Common myeloid progenitor, CD34-positive (primary cell): ENCODE measurements at regions not wholly inside any gene's neighbourhood (a gene's known extent, or its start where the extent isn't known, plus 50 kb on each side); places are given as distances from the start of the nearest gene placed in this dataset.

Experiments used
- CTCF ChIA-PET: fragments of 350-600 bp; sonication (Branson Sonifier 250); formaldehyde crosslinking; loops from one replicate; lab custom pipeline; 2021; ENCODE audit warnings: antibody characterized with exemption; lab: Charles Lee
- POLR2A ChIA-PET: fragments of 350-600 bp; sonication (Branson Sonifier 250); formaldehyde crosslinking; loops from one replicate; lab custom pipeline; 2021; ENCODE audit warnings: antibody characterized with exemption; lab: Charles Lee
- DNase-seq, 3 donors: peaks; one replicate each; pipeline versions ENCODE4 v3.0.0 to v3.0.0-alpha.2; 2013
- H3K27ac ChIP-seq, 2 experiments: 1 replicate in 1 of 2; 2 replicates in 1 of 2; pipeline ENCODE4 v1.7.0; 2013; ENCODE audit warnings: inconsistent platforms in 2 of 2, low read length in 2 of 2, mild to moderate bottlenecking in 2 of 2, low read depth in 1 of 2, moderate library complexity in 1 of 2; ENCODE audit not compliant: severe bottlenecking in 2 of 2, insufficient read depth in 1 of 2, poor library complexity in 1 of 2
- H3K27me3 ChIP-seq, 5 experiments: replicated peaks in 2 of 5; 1 replicate in 3 of 5; 2 replicates in 2 of 5; pipeline versions ENCODE4 v1.6.1 to v1.7.0; 2013; ENCODE audit warnings: low read length in 4 of 5, mild to moderate bottlenecking in 2 of 5, moderate library complexity in 2 of 5, inconsistent platforms in 1 of 5; ENCODE audit not compliant: insufficient read depth in 5 of 5, control insufficient read depth in 4 of 5
- H3K36me3 ChIP-seq, 4 experiments: 1 replicate in 2 of 4; 2 replicates in 2 of 4; pipeline versions ENCODE4 v1.6.1 to v1.7.0; 2013; ENCODE audit warnings: low read length in 3 of 4, control low read depth in 1 of 4, mild to moderate bottlenecking in 1 of 4; ENCODE audit not compliant: control insufficient read depth in 4 of 4, insufficient read depth in 4 of 4
- H3K4me1 ChIP-seq, 4 experiments: 1 replicate in 3 of 4; 2 replicates in 1 of 4; pipeline versions ENCODE4 v1.6.1 to v1.7.1; 2013; ENCODE audit warnings: low read length in 3 of 4, mild to moderate bottlenecking in 3 of 4, control low read depth in 1 of 4, inconsistent platforms in 1 of 4, moderate library complexity in 1 of 4; ENCODE audit not compliant: control insufficient read depth in 4 of 4, insufficient read depth in 4 of 4; ENCODE audit errors: control extremely low read depth in 1 of 4
- H3K4me3 ChIP-seq, 7 experiments: 1 replicate in 4 of 7; 2 replicates in 3 of 7; pipeline versions ENCODE4 v1.5.1 to v1.7.0; 2013; ENCODE audit warnings: mild to moderate bottlenecking in 7 of 7, low read length in 6 of 7, moderate library complexity in 6 of 7, inconsistent platforms in 2 of 7, low read depth in 2 of 7, control low read depth in 1 of 7; ENCODE audit not compliant: insufficient read depth in 4 of 7, control insufficient read depth in 1 of 7; ENCODE audit errors: extremely low read depth in 1 of 7
- H3K9me3 ChIP-seq, 5 experiments: 1 replicate in 4 of 5; 2 replicates in 1 of 5; pipeline versions ENCODE4 v1.6.1 to v1.7.1; 2013; ENCODE audit warnings: low read length in 4 of 5, mild to moderate bottlenecking in 2 of 5, inconsistent platforms in 1 of 5, low read depth in 1 of 5, moderate library complexity in 1 of 5; ENCODE audit not compliant: control insufficient read depth in 4 of 5, insufficient read depth in 2 of 5; ENCODE audit errors: control extremely low read depth in 1 of 5
- WGBS: methylation state at CpG from one replicate; pipeline ENCODE4 v1.1.5; 2013; ENCODE audit not compliant: insufficient coverage; 5-methylcytosine and 5-hydroxymethylcytosine counted together

DNA sequence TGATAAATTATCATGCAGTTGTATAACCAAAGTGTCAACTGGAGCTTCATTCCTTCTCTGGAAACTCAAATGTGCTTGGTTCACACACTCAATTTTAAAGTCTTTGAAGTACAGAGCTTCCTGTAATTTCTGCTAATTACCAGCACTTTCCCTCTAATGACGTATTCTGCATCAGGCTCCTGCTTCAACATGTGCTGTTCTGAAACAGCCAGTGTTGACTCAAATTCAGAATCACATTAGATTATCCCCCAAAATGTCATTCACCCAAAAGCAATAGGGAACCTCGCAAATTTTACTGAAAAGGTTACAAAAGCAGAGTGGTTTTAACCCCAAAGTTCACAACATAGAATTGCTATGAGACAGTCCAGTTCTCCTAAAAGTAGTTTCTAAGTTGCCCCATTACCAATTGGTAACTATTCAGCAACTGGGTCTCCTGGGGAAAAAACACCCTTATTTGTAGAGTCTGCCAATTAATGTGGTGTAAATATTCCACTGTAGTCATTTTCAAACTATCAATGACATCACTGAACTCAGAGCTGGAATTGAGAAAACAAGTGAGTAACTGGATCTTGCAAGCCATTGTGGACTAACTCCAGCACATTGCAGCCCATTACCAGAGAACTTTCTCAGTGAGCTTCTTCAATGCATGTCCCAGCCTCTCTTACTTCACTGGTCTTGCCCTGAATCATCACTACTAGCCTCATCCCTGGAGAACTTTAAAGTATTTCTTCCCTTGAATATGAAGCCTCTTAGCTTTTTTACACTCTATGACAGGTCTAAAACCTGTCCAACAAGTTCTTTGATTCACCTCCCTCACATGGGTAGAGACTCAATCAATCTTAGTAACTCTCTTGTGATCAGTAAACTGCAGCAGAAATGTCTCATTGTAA lies 955.4 kb downstream of the EFNB2 start:
- no peak for DNase-seq
- ChIA-PET CTCF (no interaction called here), POLR2A (no interaction called here)
- 100% methylated on average over 2 of the region's 2 CpGs for WGBS
- Histone ChIP-seq H3K4me3 (no peak overlapping the region), H3K9me3 (no peaks in the 10 kb centered on the region), H3K27ac (no peak overlapping the region), H3K4me1 (no peaks in the 10 kb centered on the region), H3K27me3 (no peaks in the 10 kb centered on the region), H3K36me3 (no peaks in the 10 kb centered on the region)

DNA sequence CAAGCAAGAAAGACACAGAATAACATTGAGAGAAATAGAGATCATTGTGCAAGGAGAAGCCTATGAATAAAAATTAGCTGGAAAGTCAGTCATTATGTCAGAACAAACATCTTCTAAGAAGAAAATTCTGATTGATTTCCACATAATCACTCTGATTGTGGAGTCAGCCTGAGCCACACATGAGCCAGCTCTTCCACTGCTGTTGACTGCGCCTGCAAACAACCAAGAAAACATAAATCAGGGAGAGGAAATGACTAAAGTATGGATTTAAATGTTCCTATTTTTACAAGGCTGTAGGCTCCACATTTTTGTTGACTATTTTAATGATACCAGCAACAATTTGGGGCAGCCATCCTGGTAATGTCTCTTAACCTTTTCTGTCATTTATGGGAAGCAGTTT lies 962.3 kb downstream of the EFNB2 start:
- Histone ChIP-seq H3K27ac (no peak overlapping the region), H3K4me3 (no peak overlapping the region), H3K4me1 (no peaks in the 10 kb centered on the region), H3K27me3 (no peaks in the 10 kb centered on the region), H3K36me3 (no peaks in the 10 kb centered on the region), H3K9me3 (no peaks in the 10 kb centered on the region)
- DNase-seq, result no peak
- POLR2A ChIA-PET, result no interaction called here
- no CpG with 5 or more reads among the region's 1 CpG for WGBS
- CTCF ChIA-PET, result interaction anchor here (0.6 kb wide), 1 partner anchor 130 kb away, joined by 4 read pairs; no protein-coding TSS in a partner anchor

DNA sequence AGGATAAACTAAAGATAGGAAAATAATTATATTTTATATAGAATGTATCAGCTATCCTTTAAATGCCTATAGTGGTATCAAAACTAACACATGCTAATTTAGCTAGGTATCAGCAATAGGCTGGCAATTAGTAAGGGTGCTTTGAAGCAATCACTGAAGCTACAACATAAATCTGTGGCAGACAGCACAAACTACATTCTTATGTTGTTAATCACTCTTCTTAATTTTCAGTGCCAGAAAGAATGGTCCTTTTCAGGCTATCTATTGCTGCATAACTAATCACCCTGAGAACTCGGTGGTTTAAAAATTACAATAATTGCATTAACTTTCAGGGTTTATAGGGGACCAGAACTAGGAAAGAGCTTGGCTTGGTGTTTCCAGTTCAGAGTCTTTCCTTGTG lies 963.1 kb downstream of the EFNB2 start:
- WGBS, result no CpG with 5 or more reads among the region's 1 CpG
- no peaks in the 10 kb centered on the region for H3K4me1 ChIP-seq
- H3K27me3 ChIP-seq, result no peaks in the 10 kb centered on the region
- ChIA-PET POLR2A (no interaction called here), CTCF (no interaction called here)
- H3K4me3 ChIP-seq, result no peak overlapping the region
- no peak overlapping the region for H3K27ac ChIP-seq
- no peaks in the 10 kb centered on the region for H3K36me3 ChIP-seq
- H3K9me3 ChIP-seq, result no peaks in the 10 kb centered on the region
- DNase-seq, result no peak

DNA sequence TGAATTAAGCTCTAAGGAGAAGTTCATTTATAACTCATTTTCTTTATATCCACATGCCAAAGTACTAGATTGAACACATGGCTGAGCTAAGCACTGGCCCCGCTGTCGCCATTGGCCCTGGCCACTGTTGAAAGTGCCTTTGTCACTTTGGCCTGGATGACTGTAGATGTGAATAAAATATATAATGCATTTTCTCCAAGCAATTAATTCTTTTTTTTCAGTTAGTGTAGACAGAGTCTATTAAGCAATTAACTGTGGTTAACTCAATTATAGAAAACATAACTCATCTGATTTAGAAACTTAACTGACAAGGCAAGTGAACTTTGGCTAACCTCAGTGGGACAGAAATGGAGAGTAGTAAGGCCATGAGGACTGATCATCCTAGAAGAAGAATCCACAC lies 965.6 kb downstream of the EFNB2 start:
- Histone ChIP-seq H3K36me3 (no peaks in the 10 kb centered on the region), H3K27ac (no peak overlapping the region), H3K9me3 (no peaks in the 10 kb centered on the region), H3K4me1 (no peaks in the 10 kb centered on the region), H3K4me3 (no peak overlapping the region), H3K27me3 (no peaks in the 10 kb centered on the region)
- WGBS, result no CpG with 5 or more reads among the region's 2 CpGs
- POLR2A ChIA-PET, result no interaction called here
- CTCF ChIA-PET, result no interaction called here
- DNase-seq, result no peak

DNA sequence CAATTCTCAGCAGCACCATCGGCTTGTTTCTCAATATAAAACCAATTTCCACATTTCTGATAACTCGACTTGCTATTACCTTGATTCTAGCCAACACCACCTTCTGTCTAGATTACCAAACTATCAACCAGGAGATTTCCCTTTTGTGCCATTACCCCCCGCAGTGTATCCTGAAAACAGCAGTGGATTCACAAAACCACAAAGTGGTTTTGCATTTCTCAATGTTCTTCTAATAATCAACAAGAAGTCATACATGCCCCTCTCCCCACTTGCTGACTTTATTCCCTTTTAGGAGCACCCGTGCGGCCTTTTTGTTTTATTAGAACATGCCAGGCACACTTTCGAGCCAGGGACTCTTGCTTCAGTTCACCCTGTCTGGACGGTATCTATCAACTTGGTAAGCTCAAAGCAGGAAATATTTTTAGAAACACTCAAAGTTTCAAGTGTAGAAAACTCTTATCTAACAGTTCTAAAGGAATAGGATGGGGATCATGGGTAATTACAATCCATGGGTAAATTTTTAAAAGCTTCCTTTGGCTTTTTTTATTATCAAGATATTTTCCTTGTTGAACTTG lies 967.4 kb downstream of the EFNB2 start:
- POLR2A ChIA-PET, result no interaction called here

DNA sequence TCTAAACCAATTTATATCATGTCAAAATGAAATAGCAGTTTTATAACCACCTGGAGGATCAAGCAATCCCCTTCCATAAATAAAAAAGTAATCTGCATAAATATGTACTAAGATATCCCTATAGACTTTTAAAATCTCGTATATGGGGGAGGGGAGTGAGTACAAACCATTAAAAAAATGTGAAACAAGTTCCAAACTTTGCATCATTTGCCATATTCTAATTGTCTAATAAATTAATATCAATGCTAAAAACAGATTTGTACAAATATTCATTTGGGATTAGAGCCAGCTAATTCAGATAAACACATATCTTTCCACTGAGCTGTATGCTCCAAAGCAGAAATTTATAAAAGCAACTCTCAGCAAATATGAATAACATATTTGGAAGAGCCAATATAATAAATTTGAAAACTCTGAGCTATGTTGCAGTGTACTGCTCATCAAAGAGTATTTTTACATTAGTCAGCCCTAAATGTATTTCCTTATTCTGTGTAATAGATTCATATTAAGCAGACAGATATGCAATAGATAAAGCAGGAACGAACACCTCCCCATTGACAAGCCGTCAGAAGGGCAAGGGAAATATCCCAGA lies 970.2 kb downstream of the EFNB2 start:
- Histone ChIP-seq H3K36me3 (no peaks in the 10 kb centered on the region), H3K9me3 (peaks cover 0 to 1% (median 0%) of the 10 kb centered on the region in 5 experiments), H3K4me1 (no peaks in the 10 kb centered on the region), H3K27ac (no peak overlapping the region), H3K27me3 (no peaks in the 10 kb centered on the region), H3K4me3 (no peak overlapping the region)
- CTCF ChIA-PET, result interaction anchor here (0.6 kb wide), 1 partner anchor 916 kb away, joined by 3 read pairs; no protein-coding TSS in a partner anchor
- DNase-seq, result no peak
- WGBS, result 80% methylated on average over 1 of the region's 3 CpGs
- POLR2A ChIA-PET, result no interaction called here

More for the DNA sequence above, 967.4 kb downstream of the EFNB2 start:
- Histone ChIP-seq H3K4me1 (no peaks in the 10 kb centered on the region), H3K4me3 (no peak overlapping the region), H3K27ac (no peak overlapping the region), H3K27me3 (no peaks in the 10 kb centered on the region), H3K36me3 (no peaks in the 10 kb centered on the region), H3K9me3 (peaks cover 0 to 1% (median 0%) of the 10 kb centered on the region in 5 experiments)
- DNase-seq, result no peak
- 91% methylated on average over 5 of the region's 7 CpGs for WGBS
- CTCF ChIA-PET, result no interaction called here

DNA sequence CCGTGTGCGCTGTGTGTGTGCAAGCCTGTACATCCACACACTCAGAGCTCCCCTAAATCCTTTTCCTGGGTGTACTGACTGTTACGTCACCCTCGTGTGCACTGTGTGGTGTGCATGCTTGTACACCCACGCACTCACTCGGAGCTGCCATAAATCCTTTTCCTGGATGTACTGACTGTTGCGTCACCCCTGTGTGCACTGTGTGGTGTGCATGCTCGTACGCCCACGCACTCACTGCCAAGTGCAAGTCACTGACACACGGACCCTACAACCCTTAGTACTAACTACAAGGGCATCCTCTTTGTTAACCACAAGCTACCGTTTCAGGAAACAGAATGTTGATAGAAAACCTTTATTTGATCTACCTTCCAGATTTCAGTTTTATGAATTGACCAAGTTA lies 983.4 kb downstream of the EFNB2 start:
- Histone ChIP-seq H3K4me1 (peaks cover 0 to 3% (median 0%) of the 10 kb centered on the region in 4 experiments), H3K9me3 (no peaks in the 10 kb centered on the region), H3K27ac (no peak overlapping the region), H3K27me3 (no peaks in the 10 kb centered on the region), H3K36me3 (no peaks in the 10 kb centered on the region), H3K4me3 (no peak overlapping the region)
- peak in 2 of 3 donors; percentile 7 to 32 for DNase-seq
- ChIA-PET POLR2A (no interaction called here), CTCF (no interaction called here)
- WGBS, result 64% methylated on average over 11 of the region's 12 CpGs
